GM21515 (cell line): ENCODE measurements at regions not wholly inside any gene's neighbourhood (a gene's known extent, or its start where the extent isn't known, plus 50 kb on each side); places are given as distances from the start of the nearest gene placed in this dataset.
"Not testable (repeated sequence)": the region's sequence is repeated elsewhere in the genome, so short reads cannot be mapped to it uniquely, and the experiment has no call there.

Experiments
- ATAC-seq: cut with Tn5 transposase; IDR thresholded peaks from one replicate; pipeline ENCODE4 v1.9.1; 2021; ENCODE audit not compliant: unreplicated experiment

DNA sequence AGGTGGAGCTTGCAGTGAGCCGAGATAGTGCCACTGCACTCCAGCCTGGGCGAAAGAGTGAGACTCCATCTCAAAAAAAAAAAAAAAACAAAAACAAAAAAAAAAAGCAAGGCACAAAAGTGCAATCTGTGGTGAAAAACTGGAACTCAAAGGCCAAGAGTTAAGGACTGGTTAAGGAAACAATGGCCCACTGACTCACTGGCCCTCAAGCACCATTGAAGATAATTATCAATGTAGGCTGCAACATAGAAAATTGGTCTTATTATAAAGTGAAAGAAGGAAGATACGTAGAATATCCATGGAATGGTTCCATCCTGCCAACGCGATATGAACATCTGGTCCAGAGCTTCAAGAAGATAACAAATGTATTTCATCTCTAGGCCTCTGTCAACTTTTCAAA is 444.2 kb downstream of the SOX9 start:
- no peak for ATAC-seq

GRCh38 chr17:72565758-72566157 is 444.9 kb downstream of the SOX9 start:
- ATAC-seq: no peak

GRCh38 chr17:72566671-72567484 is 446.1 kb downstream of the SOX9 start:
- ATAC-seq: no peak

DNA sequence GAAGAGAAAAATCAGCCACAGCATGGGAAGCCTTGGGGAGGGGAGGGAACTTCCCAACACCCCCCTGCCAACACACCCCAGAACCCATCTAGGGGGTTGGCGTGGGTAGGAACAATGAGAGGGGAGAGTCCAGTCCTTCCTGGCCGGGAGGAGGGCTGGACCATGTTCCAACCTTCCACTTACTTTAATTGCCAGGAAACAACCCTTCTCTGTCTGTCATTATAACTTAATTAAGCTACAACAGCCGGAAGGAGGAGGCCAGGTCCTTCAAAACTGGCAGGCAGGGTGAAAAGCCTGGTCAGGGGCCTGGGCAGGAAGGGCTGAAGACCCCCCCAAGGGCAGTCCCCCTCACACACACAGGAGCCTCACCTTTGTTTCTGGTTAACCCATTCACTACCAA is 447.0 kb downstream of the SOX9 start:
- no peak for ATAC-seq

GRCh38 chr17:72569148-72569946 is 448.5 kb downstream of the SOX9 start:
- ATAC-seq: no peak

DNA sequence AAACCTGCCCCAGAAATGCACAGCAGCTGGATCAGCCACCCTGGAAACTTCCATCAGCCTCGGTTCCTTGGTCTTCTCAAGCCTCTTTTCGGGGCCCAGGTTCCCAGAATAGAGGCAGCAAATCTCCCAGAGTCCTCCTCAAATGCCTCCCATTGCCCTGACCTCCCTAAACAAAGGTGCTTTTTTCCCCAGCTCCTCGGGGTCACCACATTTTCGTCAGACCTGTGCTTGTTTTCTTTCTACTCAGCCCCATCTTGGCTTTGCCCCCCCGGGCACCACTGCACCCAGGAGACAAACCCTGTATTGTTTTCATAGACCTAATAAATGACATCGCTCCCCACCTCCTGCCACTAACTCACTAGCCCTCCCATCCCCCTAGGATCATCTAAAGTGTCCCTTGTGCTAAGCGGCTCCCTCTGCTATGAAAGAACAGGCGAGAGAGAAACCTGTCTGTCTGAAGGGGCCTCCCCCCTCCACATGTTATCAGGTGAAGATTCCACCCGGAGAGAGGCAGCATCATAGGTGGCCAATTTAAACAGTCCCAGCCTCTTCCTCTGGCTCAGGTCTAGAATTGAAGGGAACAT is 451.1 kb downstream of the SOX9 start:
- ATAC-seq: no peak

- no peak for ATAC-seq
Observed at GRCh38 chr17:72572604-72573491, 452.0 kb downstream of the SOX9 start.

DNA sequence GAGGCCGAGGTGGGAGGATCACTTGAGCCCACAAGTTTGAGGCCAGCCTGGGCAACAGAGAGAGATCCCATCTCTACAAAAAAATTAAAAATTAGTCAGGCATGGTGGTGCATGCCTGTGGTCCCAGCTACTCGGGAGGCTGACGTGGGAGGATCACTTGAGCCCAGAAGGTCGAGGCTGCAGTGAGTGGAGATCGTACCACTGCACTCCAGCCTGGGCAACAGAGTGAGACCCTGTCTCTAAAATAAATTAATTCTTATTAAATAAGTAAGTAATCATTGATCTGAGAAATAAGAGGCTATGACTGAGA is 452.6 kb downstream of the SOX9 start:
- ATAC-seq: not testable (repeated sequence)

DNA sequence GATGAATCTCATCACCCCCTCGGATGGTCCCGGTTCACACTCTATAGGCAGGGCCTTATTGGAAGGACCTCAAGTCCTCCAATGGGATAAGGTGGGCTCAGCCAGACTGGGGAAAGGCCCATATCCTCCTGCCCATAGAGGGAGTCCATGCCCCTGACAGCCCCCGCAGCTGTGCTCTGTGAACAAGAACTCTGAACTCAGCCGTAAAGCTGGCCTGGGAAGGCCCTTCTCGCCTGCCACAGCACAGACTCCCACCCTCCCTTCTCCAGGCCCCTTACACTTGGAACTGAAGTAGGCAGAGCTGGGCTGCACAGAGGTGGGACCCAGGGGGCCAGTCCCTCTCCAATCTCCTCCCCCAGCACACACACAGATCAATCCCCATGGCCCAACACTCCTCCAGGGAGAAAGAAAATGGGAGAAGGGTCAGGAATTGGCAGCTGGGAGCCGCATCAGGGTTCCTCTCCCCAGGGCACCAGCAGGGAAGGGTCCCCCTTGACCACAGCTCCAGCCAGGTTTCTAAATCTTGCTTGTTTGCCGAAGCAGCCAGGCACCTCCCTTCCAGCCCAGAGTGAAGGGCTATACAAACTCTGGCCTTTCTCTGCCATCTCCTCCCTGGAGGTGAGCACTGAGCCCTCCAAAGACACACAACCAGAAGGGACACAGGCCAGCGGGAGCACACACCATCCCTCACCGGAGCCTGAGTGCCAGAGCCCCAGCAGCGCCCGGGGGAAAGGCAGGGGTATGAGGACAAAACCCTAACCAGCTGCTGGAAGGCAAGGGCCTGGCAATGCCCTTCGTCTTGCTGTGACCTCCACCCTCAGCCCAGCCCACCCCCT is 454.1 kb downstream of the SOX9 start:
- no peak for ATAC-seq

GRCh38 chr17:72575542-72576233 is 454.9 kb downstream of the SOX9 start:
- no peak for ATAC-seq

DNA sequence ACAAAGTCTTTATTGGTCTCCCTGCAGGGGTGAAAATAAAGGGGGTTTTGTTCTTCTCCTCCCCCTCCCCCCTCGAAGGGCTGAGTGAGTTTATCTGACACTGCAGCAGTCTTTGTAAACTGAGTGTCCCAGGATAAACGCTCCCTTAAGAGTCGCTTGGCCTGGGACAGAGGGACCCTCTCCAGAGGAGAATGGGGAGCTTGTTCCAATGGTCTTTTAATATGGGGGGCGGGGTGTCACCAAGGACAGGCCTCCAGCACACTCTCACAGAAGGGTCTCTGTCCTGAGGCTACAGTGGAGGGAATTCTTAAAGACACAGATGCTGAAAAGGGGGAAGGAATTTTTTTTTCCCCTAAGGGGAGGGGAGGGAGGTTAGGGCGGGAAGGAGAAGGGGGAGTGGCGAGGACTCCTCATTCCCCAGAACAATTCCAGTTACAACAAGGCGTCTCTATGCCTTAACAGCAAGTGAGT is 455.5 kb downstream of the SOX9 start:
- ATAC-seq: no peak

DNA sequence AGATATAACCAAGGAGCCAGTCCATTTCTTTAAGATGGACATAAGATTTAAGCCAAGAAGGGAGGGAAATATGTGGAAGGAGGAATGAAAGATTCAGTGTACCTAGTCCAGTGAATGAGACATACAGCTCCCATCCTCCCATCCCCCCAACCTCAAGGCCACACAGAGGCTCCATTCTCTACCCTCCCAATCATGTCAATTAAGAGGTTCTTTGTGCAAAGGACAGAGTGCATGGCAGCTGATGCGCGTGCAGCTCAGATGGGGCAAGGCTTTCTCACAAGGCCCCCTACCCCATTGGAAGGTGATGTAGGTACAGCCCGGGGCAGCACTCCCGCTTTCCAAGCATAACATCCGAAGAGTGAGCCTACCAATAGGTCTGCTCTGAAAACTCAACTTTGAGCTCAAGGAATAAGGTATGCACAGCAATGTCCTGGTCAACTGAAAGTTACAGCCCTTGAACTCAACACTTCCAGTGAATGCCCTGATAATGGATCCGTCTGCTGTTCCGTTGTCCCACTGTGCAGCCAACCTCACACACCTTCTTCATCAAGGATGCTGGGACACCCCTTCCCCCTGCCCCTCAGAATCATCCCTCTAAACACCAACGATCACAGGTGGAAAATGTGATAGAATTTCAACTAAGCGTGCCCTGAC is 458.1 kb downstream of the SOX9 start:
- no peak for ATAC-seq

DNA sequence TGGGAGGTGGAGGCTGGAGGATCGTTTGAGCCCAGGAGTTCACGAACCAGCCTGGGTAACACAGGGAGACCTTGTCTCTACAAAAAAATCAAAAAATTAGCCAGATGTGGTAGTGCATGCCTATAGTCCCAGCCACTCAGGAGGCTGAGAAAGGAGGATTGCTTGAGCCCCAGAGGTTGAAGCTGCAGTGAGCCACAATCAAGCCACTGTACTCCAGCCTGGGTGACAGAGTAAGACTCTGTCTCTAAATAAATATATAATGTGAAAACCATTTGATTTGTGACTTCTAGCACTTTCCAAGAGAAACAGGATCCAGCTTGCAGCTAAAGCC is 459.1 kb downstream of the SOX9 start:
- no peak for ATAC-seq

DNA sequence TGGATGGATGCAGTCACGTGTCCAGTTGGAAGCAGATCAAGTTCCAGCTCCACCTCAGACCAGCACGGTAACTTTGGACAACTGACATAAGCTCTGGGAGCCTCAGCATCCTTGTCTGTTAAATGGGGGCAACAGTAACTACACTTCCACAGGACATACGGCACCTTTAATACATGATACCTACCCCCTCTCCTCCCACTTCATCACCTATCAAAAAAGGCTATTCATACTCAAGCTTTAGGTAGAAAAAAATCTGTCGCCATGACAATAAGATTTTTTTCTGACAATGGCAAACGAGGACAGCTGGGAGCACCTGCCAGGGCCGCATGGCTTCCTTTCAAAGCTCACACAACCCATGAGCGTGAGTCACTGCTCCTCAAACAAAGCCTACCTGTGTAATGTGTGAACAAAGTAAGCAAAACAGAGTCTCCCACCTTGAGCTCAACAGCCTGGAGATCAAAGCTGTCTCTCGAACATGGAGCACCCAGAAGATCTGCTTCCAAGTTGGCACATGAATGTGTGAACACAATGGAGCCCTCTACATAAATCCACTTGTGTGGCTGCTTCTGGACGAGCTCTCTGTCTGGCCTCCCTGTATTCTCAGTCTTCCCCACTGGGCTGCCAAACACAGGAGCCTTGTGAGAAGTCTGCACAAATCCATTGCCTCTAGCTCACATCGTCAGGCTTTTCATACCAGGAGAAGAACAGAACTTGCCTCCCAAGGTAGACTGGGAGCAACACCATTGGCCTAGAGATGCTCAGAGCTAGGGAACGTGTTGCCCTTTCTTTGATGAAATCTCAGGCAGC is 459.7 kb downstream of the SOX9 start:
- no peak for ATAC-seq

DNA sequence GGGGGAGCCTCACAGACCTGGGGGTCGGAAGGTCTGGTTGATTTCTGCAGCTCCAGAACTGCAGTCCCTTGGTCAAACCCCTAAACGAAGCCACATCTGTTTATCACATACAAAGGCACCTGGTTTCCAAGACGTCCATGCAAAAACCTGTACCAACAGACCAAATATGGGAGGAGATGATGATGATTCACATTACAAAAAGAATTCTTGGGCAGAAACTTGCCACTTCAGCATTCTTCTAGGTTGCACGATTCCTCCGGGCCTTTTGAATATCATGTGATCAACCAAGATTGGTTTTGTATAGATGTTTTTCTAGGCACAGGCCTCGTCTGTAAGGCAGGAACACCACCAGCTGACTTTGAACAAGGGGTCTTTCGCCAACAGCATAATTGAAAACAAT is 466.3 kb downstream of the SOX9 start:
- ATAC-seq: no peak

- no peak for ATAC-seq
Observed at GRCh38 chr17:72587773-72588511, 467.1 kb downstream of the SOX9 start.

- no peak for ATAC-seq
Observed at GRCh38 chr17:72588561-72588960, 467.7 kb downstream of the SOX9 start.

- ATAC-seq: no peak
Observed at GRCh38 chr17:72588961-72589360, 468.1 kb downstream of the SOX9 start.
